Stimulated activated CD4-positive, alpha-beta T cell treated with anti-CD3 and anti-CD28 coated beads, TNF-alpha, amount 100 ng/mL, for 24 hours (primary cell): ENCODE measurements at regions not wholly inside any gene's neighbourhood (a gene's known extent, or its start where the extent isn't known, plus 50 kb on each side); places are given as distances from the start of the nearest gene placed in this dataset.
A peak's percentile ranks its signal among the peaks of the same experiment; 100 is the strongest.
"Not testable (repeated sequence)": the region's sequence is repeated elsewhere in the genome, so short reads cannot be mapped to it uniquely, and the experiment has no call there.

ENCODE experiments used
- DNase-seq, 3 experiments: peaks; one replicate each; pipeline ENCODE4 v3.0.0-alpha.2; 2020; ENCODE audit warnings: low read depth in 3 of 3

DNA sequence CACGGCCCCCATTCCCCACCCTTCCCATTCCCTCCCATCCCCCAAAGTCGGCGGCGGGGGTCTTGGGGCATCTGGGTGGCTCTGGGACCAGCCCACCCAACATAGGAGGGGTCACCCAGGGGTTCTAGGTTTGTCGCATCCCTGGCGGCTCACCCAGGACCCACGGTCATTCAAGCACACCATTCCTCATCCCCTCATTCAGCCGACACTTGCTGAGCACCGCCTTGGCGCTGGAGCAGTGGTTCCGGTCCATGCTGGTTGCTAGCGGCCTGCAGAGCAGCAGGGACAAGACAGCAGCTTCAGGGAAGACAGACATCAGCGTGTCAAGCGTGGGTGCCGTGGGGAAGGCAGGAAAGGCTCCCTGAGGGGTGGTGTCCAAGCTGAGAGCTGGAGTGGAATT lies 50.5 kb upstream of the OTOS start:
- DNase-seq = no peak

DNA sequence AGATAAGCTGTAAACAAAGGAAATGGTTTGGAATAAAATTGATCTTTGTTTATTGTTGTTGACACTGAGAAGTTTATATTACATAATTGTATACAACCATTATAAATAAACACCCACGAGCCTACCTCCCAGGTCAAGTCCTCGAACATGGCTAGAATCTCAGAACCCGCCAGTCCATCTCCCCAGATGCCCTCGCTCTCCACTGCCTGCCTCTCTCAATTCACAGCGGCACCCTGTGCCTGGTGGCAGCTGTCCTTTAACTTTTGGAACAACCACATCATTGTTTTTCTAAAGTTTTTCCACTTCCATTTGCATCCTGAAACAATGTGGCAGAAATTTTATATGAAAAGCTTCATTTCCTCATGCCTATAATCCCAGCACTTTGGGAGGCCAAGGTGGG lies 52.2 kb upstream of the OTOS start:
- DNase-seq = no peak

DNA sequence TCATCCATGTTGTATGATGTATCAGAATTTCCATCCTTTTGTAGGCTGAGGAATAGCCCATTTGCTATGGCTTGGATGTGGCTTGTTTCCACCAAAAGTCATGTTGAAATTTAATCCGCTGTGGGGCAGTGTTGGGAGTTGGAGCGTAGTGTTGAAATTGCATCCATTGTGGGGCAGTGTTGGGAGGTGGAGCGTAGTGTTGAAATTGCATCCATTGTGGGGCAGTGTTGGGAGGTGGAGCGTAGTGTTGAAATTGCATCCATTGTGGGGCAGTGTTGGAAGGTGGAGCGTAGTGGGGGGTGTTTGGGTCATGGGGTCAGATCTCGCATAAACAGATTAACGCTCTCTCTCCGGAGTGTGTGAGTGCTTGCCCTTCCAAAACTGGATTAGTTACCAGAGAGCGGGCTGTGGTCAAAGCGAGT lies 53.9 kb upstream of the OTOS start:
- DNase-seq = not testable (repeated sequence)

DNA sequence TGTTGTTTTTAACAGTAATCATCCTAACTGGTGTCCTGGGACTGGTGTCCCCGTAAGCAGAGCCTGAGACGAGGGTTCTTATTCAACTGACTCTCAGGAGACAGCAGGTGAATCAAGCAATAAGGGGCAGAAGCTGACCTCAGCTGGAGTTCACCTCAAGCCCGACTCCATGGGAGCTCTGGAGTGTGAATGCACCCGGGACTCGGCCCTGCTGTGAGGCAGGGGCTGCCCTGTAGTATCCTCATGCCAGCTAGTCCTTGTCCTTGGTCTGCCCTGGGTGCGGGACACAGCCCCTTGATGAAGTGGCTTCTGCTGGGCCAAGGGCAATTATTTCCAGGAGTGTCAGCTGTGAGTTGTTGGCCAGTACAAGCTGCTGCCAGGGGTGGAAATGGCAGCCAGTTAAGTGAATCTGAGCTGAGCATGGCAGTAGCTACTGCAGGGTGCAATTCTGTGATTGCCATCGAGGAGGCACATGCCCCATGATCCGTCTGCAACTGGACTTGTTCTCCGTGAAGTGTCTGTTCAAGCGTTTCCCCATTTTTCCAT lies 54.9 kb upstream of the OTOS start:
- DNase-seq = no peak

DNA sequence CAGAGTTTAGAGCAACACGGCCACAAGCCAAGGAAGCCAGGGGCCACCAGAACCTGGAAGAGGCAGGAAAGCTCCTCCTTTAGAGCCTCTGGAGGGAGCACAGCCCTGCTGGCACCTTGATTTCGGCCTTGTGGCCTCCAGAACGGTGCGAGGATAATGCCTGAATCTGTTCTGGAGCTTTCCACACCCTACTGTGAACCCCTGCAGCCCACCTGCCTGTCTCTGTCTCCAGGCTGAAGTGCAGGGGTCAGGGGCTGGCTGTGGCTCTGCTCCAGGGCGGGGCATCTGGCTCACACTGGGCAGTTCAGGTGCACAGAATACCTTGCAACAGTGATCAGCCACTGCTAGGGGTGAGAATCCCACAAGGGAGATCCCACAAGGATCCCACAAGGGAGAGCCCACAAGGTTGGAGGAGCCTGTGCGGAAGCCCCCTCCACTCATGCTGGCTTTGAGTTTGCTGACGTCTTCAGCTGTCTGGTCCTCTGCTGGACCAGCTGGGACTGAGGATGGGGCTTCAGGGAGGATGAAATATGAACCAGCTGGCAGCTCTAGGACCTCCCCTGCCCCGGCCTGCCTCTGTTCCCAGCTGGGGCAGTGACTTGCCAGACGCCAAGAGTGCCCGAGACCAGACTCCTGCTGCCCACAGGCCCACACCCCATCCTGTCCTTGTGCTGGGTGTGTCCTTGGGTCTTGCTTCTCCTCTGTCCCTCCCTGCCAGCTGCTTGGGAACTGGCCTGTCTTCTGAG lies 56.4 kb upstream of the OTOS start:
- DNase-seq = no peak

GRCh38 chr2:240197462-240198139 lies 57.1 kb upstream of the OTOS start:
- no peak for DNase-seq

- no peak for DNase-seq
These were observed 57.8 kb upstream of the OTOS start for GRCh38 chr2:240198226-240198625.

DNA sequence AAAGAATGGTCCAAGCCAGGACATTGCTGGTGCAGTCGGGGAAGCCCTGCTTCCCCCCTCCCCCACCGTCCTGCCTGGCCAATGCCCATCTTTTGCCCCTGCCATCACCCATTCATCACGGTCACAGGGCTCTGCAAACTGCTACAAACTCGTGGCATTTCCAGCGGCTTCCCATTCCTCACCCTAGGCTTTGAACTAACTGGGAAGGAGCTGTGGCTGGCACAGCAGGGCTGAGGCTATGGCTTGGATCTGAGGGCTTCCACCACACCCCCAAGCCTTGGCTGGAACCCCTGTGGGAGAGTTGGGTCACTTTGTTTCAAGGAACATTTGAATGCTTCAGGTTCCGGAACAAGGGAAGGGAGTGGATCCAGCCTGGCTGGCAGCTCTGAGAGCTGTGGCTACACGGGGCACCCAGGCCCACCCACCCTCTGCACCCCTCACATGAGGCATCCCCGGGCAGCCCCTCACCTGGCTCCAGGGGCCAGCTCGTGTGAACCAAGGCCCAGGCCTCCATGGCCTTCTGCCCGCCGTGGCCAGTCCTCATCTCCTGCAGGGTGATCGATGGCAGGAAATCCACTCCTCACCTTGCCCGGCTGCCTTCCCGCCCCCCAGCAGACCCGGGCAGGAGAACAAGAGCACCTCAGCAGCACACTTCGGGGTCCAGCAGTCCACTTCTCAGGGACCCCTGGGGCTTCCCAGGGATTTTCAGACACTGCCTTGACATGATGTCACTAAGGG lies 58.8 kb upstream of the OTOS start:
- DNase-seq = no peak

GRCh38 chr2:240200230-240201051 lies 60.0 kb upstream of the OTOS start:
- DNase-seq = no peak

- DNase-seq = no peak
These were observed 61.4 kb upstream of the OTOS start for GRCh38 chr2:240201866-240202265.

GRCh38 chr2:240202586-240202985 lies 62.1 kb upstream of the OTOS start:
- DNase-seq = no peak

DNA sequence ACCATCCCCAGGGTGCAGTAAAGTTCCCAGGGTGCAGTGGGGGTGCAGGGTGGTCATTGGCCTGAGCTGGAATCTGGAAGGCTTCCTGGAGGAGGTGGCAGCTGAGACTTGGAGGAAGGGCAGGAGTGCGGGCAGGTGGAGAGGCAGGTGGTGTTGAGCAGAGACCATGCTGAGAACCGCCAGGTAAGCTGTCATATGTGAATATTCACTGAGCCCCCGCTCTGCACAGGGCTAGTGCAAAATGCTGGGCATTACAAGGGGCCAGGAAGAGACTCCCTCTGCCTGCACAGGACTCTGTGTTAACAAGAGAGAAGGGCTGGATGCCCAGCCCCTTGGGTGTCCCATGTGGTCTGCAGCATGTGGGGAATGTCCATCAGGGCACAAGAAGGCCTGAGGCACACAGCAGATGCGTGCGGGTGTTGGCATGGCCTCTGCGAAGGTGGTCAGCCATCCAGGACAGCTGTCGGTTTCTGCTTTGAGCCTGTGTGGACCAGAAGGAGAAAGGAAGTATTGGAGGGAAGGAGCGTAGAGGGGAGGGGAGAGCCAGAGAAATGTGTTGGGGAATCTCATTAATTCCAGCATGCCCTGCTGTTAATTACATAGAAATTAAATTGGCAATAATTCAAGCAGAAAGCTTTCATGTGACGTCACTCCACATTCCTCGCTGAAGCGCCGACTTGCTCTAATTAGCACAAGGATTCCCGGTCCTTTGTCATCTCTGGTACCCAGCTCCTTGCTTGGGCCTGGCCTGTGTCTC lies 62.8 kb upstream of the OTOS start:
- no peak for DNase-seq

- DNase-seq = no peak
These were observed 63.4 kb upstream of the OTOS start for GRCh38 chr2:240203788-240204270.

DNA sequence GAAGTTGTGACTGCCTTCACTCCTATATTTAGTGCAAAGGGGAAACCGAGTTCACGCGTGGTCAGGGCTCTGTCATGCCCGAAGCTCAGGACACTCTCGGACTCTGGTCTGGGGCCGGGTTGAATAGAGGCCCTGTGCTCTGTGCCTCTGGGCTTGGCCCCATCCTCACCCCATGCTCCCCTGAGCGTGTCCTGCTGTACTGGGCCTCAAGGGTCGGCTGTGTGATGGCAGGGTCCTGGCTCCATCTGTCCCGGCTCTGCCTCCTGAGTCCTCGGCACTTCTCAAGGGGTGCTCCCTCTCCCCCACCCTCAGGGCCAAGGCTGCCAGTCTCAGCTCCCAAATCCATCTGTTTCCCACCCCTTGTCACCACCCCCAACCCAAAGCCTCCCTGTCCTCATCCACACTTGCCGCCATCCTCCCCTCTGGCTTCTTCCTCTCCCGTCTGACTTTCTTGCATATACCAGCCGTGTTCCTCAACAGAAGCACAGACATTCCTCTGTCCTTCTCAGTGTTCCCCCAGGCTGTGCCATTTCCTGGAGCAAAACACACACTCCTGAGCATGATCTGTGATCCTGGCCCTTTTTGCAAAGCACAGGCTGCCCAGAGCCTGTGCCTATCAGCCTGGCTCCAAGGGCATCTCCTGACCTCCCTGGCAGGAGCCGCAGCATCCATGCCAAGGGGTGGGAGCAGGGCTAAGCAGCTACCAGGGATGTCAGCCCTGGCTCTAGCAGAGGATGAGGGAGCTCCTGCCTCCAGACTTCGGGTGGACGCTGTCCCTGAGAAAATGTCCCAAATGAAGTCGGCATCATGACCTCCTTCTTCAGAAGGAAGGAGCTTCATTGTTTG lies 64.2 kb upstream of the OTOS start:
- no peak for DNase-seq

- peak; percentile 37 to 73 (median 42) for DNase-seq
These were observed 64.9 kb upstream of the OTOS start for GRCh38 chr2:240205348-240205747.

DNA sequence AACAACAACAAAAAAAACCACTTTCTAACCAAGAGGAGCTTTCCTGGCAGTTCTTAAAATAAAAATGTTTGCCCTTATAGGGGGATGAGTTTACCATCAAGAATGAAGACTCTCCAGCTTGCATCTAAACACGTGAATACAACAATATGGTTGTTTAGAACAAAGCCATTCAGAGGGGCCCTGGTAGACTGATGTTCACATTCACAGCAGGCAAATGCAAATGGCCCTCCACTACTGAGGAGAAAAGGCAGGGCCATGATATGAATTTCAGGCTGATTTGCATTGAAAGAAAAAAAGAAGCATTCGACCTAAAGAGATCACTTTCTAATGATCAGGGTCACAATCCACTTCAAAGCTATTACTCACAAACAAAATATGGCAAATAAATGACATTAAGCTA lies 65.3 kb upstream of the OTOS start:
- DNase-seq = no peak

- DNase-seq = no peak
These were observed 66.2 kb upstream of the OTOS start for GRCh38 chr2:240206630-240207029.

DNA sequence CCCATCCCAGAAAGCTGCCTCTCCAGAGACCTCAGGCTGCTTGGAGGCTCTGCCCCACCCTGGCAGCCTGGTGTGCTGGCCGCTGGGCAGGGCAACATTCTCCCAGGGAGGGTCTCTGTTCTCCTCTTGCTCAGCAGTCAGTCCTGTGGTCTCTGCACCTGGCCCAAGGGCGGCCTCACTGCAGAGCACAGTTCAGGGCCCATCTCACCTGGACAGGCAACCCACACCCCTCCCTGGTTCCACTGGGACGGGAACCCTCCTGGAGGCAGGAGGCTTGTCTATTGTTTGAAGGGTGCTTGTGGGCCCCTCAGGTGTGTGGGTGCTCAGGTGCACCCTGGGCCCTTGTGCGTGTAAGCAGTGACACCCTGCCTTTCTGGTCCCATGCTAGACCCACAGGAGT lies 67.2 kb upstream of the OTOS start:
- DNase-seq = no peak

DNA sequence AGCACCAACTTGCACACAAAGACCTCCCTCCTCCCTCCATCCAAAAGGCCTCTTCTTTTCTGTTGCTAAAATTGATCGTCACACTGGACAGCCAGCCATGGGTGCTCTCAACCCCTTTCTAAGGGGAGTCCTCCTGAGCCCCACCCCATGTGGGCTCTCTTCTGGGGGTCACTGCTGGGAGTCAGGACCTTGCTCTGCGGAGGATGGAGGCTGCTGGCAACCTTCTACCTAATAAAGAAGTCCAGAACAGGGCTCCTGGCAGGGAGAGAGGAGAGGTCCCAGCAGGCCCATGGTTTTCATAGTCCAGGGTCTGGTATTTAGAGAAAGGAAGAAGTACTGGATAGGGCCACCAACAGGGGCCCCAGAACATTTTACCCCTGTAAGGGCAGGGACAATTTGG lies 67.6 kb upstream of the OTOS start:
- DNase-seq = no peak
